Right lung (tissue), 2 donors: ENCODE measurements at regions not wholly inside any gene's neighbourhood (a gene's known extent, or its start where the extent isn't known, plus 50 kb on each side); places are given as distances from the start of the nearest gene placed in this dataset.
"Not testable (repeated sequence)": the region's sequence is repeated elsewhere in the genome, so short reads cannot be mapped to it uniquely, and the experiment has no call there.

Experiments
- DNase-seq, 2 donors: peaks; one replicate each; pipeline ENCODE4 v3.0.0-alpha.2; 2013

DNA sequence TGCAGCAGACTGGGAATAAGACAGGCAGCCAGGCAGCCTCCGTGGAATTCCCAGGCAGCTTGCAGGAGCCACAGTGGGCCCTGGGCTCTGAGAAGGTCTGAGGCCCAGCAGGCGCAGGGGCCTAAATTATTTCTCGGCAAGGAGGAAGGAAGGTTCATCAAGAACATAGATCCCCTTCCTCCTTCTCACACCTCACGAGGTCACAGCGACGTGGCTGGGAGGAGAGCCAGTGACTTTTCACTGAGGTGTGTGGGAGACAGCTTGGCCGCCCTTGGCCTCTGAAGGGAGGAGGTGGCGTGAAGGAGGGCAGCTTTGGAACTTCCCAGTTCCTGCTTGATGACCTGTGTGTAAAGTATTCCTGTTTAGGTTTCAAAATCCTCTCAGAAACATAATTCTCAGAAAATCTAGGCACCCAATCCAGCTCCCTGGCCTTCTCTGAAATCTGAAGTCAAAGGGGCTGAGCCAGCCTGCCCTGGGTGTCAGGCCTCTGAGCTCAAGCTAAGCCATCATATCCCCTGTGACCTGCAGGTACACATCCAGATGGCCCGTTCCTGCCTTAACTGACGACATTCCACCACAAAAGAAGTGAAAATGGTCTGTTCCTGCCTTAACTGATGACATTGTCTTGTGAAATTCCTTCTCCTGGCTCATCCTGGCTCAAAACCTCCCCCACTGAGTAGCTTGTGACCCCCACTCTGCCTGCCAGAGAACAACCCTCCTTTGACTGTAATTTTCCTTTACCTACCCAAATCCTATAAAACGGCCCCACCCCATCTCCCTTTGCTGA lies 161.0 kb downstream of the ADRA2C start:
- not testable (repeated sequence) for DNase-seq

DNA sequence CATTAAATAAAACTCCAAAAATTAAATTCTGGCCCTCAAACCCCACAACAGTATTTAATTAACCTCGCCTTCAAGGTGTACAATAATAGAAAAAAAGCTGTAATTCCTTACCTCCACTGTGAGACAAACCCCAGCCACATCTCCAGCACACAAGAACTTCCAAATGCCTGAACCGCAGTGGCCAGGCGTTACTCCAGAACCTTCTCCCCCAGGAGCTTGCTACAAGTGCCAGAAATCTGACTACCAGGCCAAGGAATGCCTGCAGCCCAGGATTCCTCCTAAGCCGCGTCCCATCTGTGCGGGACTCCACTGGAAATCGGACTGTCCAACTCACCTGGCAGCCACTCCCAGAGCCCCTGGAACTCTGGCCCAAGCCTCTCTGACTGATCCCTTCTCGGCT lies 163.2 kb downstream of the ADRA2C start:
- not testable (repeated sequence) for DNase-seq

DNA sequence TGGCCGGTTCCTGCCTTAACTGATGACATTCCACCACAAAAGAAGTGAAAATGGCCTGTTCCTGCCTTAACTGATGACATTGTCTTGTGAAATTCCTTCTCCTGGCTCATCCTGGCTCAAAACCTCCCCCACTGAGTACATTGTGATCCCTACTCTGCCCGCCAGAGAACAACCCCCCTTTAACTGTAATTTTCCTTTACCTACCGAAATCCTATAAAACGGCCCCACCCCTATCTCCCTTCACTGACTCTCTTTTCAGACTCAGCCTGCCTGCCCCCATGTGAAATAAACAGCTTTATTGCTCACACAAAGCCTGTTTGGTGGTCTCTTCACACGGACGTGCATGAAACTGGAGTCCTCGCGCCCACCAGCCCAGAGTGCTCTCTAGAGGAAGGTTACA lies 166.5 kb downstream of the ADRA2C start:
- DNase-seq: not testable (repeated sequence)

DNA sequence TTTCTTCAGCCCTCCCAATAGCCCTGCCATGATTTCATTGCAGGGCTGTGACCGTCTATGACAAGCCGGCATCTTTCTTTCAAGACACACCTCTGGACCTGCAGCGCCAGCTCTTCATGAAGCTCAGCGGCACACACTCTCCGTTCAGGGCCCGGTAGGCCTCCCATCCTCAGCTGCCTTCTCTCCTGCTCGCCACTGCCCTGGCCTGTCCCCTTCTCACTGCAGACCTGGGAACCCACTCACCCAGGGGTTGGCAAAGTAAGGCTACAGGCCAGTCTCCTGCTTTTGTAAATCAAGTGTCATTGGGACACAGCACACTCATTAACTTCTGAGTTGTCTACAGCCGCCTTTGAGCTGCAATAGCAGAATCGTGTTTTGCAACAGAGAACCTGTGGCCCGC lies 169.2 kb downstream of the ADRA2C start:
- DNase-seq: not testable (repeated sequence)

DNA sequence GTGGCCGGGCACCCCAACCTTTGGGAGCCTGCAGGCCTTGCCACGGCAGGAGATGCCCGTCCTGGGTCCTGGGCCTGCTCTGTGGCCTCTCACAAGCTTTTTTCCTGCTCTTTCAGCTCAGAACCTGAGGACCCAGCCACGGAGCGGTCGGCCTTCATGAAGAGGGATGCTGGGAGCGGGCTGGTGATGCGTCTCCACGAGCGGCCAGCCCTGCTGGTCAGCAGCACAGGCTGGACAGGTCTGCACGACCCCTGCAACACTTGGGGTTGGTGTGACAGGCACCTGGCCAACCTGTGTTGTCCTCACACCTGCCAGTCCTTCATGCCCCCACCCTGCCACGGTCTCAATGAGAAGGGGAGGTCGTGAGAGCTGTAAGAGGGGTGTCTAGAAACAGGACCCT lies 170.0 kb downstream of the ADRA2C start:
- no peak for DNase-seq

DNA sequence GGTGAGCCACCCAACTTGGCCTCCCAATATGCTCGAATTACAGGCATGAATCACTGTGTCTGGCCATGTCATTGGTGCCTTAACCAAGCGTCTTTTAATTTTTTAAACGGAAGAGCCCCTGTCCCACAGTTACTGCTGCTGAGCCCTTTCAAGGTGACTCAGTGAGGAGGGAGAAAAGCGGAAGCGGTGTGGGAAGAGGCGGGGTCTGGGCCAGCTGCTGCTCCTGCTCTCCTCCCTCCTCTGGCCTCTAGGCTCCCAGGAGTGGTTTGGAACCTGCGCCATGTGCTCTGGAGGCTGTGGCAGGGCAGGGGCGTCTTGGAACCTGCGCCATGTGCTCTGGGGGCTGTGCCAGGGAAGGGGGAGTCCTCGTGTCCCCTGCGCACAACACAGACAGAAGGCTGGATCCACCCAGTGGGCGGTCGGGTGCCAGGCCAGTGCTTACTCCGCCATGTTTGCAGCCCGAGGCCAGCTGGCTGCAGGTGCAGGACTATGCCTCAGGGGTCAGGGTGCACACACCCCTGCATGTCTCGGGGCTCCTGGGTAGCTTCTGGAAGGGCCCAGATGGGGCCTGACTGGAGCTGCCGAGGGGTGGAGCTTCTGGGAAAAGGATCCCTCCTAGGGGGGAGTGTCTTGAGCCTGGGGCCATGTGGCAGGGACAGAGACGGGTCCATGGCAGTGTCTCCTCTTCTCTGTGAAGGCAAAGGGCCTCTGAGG lies 171.8 kb downstream of the ADRA2C start:
- DNase-seq: not testable (repeated sequence)

DNA sequence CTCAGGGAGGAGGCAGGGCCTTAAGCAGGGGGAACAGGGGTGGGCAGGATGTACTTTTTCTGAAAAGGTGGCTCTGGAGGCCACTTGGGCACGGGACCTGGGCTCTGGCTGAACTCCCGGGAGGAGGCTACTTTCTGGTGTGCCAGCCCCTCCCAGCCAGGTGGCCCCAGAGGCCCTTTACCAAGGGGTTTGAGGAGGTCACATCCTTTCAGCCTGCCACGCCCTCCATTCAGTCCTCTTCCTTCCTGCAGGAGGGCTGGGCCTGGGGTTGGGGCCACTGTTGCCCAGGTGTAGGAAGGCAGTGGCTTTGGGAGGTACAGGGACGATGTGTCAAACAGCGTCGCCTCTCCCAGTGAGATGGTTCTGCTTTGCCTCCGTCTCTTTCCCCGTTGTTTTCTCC lies 172.5 kb downstream of the ADRA2C start:
- DNase-seq: not testable (repeated sequence)

DNA sequence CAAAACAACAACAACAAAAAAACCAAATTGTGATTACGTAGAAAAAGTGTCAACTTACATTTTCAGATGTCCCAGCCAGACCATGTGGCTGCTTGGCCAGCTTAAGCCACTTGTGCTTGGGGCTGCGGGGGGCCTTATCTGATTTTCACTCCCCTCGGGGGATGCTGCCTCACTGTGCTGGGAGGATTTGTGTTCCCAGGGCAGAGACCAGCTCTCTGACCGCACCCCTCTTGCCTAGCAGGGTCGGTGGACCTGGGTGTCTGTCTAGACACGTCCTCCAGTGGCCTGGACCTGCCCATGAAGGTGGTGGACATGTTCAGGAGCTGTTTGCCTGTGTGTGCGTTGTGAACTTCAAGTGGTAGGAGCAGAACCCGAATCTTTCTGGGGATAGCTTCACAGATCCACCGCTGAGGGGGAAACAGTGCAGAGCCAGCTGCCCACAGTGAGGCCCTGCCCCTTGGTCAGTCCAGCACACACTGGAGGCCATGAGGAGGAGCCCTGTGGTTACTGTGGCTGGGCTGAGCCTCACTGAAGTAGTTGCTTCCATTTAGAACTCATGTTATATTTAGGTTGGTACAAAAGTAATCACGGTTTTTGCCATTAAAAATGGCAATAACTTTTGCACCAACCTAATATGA lies 173.9 kb downstream of the ADRA2C start:
- DNase-seq: not testable (repeated sequence)

DNA sequence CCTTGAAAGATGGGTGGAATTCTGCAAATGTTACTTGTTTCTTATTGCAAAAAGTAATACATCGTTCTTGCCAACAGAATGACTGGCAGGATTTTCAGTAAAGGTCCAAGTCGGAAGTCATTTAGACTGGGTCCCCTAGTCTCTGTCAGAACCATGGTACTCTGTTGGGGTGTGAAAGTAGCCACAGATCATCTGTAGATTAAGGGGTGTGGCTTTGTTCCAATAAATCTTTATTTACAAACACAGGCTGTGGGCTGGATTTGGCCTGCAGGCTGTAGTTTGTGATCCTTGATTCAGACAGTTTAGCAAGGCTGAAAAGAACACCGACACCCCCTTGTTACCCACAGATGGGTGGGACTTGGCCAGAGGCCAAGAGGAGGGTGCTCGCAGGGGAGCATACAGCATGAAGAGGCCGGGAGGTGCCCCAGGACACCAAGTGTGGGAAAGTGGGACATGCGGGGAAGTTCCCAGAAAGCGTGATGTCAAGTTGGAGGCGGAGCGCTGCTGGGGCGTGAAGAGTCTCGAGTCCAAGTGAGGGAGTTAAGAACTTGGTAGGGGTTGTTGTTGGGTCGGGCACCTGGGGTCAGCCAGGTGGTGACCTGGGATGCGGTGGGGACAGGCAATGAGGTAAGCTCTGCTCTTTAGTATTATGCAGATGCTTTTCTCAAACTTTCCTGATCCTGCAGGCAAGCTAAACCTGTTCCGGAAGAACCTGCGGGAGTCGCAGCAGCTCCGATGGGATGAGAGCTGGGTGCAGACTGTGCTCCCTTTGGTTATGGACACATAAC lies 175.7 kb downstream of the ADRA2C start:
- not testable (repeated sequence) for DNase-seq

DNA sequence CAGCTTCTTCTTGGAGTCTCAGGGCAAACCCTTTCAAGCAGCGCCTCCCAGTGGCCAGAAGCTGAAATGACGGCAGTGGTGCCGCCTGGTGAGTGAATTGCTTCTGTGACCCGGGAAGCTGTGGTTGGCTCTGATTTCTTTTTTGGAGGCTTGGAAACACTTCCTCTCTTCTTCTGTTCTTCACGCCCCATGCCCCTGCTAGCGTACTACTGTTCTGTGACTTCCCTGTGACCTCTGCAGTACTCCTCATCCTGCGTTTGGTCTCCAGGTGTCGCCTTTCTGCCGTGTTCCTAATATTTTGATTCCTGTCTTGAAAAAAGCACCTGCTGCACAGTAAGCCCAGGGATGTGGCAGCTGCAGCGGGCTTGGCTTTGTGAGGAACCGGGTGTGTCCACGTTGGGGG lies 176.4 kb downstream of the ADRA2C start:
- DNase-seq: not testable (repeated sequence)

DNA sequence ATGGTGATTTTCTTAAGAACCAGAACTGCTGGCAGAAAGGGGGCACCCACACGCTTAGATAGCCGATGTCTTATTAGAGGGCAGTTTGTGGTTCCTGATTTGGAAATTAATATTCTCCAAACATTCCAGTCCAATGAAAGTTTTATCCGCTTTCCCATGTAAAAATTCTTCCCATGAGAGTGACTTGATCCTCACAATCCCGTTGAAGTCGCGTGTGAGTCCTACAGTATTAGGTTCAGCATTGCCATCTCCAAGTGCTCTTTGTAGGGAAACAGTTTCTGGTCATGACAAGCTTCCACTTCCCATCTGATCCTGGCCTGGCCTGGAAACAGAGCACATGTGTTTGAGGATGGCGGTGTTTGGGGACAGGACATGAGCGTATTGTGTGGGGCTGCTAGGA lies 176.9 kb downstream of the ADRA2C start:
- not testable (repeated sequence) for DNase-seq

DNA sequence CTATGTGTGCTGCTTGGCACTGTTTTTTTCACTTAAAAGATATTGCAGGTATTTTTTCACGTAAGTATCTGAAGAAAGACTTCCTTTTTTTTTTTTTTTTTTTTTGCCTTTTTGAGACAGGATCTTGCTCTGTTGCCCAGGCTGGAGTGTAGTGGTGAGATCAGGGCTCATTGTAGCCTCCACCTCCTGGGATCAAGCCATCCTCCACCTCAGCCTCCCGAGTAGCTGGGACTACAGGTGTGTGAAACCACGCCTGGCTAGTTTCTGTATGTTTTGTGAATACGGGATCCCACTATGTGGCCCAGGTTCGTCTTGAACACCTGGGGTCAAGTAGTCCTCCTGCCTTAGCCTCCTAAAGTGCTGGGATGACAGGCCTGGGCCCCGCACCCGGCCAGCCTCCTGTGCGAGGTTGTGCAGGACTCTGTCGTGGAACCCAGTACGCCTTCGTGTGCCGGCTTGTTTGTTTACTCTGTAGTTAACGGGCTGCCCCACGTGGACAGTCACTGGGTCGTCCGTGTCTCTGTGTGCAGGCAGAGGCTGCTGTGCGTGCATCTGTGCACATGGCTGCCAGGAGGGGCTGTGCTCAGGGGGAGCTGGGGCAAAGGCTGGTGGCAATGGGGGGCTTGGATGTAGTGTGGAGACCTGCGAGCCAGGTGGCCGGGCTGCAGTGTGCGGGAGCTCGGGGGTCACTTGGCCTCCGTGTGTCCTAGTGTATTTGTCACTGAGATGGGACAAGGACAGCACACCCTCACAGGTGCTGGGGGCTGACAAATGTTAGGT lies 179.5 kb downstream of the ADRA2C start:
- DNase-seq: no peak

DNA sequence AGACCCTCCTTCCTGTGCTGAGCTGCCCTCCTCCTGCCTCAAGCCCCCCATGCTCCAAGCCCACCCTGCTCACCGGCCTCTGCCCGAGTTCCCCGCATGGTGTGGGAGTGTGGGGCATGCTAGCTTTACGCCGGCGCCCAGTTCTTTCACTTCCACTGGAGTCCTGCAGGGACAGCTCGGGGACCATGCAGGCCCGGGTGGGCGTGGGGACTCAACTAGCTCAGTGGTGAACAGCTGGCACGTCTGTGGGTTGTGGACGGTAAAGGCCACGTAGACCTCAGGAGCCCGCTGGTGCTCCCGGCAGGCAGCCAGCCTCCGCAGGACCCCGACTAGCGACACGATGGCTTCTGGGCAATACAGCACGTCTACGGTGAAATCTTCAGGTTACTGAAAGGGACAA lies 180.4 kb downstream of the ADRA2C start:
- not testable (repeated sequence) for DNase-seq

DNA sequence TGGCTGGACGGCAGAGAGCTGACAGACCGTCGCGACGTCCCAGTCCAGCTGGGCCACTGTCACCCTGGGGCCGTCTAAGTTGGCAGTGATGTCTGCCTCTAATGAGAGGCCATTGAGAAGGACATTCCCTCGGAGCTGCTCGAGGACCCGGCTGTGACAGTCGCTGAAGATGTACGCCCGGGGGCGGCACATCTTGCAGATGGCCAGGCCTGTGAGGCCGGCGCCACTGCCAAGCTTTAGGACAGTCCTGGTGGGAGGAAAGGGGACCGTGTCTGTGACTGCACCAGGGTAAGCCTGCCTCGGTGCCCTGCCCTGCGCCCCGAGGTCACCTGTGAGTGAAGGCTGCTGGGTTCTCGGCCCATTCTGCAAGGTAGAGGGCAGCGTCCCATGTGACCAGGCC lies 181.6 kb downstream of the ADRA2C start:
- not testable (repeated sequence) for DNase-seq

DNA sequence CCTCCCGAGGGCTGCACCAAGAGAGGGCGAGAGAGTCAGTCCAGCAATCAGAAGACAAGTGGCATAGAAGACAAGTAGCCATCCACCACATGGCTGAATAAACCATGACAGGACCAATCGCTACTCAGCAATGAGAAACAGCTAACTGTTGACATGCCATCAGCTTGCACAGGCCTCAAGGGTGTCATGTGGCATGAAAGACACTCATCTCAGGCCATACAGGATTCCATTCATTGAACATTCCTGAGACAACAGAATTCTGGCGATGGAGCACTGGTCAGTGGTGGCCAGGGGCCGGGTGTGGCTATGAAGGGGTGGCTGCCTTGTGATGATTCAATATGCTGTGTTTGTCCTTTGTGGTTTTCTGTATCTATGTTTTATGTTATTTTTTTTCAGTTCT lies 182.0 kb downstream of the ADRA2C start:
- DNase-seq: not testable (repeated sequence)

DNA sequence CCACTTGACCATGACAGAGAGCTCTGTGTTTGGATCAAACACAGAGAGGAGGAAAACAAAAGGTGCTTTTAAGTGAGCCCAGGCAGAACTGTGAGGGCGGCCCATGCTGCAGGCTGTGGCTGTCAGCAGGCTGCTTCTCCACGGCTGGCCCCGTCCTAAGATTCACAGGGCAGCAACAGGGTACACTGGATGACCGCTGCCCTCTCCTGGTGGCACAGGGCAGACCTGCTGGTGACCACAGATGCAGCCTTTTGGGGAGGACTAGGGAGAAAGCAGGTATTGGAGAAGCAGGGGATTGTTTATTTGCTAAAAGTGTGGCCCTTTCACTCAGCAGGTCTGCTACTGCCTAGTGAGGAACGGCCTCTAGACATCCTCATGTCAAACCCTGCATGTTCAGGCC lies 183.7 kb downstream of the ADRA2C start:
- DNase-seq: not testable (repeated sequence)

DNA sequence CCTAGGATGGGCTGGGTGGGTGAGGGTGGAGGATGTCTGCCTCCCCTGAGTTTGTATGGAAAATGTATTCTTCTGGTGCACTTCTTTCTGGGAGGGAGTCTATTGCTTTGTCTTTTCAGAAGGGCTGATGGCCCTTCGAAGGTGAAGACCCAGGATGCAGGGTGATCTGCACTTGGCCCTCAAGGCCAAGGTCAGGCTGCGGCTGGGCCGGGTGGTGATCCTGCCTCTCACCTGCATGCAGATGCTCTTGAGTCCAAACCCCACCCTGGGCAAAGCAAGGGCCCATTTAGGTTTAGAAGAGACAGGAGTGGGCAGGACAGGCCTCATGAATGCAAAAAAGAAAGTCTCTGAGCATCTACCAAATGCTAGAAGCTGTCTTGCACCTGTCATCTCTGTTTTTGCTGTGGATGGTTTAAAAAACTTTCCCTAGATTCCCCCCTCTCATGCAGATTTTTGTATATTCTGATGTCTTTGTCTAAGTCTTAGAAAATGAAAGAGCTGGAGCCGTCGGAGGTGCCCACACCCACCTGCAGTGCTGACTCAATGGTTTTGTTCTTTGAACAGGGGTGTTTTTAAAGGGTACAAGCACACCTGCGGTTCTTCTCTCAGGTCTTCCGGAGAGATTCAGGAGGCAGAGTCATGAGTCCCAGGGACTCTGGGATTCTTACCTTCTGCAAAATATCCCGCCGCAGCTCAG lies 186.4 kb downstream of the ADRA2C start:
- DNase-seq: not testable (repeated sequence)

DNA sequence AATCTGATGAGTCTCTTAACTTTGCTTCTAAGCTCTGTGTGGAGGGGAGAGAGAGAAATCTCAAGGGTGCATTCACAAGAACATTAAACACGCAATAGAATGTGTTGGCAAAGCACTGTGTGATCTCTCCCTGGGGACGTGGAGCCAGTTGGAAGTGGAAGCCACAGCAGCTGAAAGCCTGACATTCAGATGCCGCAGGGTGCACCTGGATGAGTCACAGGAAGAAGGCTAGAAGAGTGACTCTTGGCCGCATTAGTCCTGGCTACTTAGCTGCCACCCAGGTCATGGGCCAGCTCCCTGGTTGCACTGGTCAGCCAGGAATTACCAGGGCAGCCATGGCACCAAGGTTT lies 186.9 kb downstream of the ADRA2C start:
- not testable (repeated sequence) for DNase-seq

DNA sequence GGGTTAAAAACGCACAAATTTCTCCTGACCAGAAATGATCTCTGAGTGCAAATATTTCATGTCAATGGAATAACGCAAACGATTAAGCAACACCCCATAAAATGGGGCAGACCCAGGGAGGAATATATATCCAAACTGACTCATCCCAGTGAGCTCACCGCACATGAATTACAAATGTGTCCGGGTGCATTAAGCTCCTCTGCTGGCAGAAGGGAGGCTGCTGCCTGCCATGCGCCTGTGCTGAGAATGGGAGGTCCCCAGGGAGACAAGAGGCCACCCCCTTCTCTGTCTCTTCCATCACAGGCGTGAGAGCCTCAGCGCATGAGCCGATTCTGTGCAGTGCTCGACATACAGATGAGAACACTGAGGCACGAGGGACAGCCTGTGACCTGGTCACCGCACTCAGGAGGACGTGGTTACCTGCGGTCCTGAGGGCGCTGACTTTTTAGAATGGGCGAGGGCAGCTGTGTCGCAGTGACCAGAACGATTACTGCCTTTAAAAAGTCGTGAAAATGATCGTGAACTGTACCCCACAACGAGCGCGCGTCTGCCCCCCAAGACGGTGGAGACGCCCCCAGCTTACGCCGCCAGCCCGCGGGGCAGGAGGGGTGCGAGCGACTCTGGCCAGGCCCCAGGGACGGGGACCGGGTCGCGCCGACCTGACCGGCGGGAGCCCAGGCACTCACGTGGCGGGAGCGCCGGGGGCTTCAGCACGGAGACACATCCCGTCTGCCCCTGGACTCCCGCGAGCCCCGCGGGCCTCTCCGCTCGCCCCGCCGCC lies 188.5 kb downstream of the ADRA2C start:
- peak in 1 of 2 donors; percentile 16 for DNase-seq
